Urothelium cell line (cell line): ENCODE measurements at regions not wholly inside any gene's neighbourhood (a gene's known extent, or its start where the extent isn't known, plus 50 kb on each side); places are given as distances from the start of the nearest gene placed in this dataset.

Experiments
- DNase-seq: peaks from one replicate; pipeline ENCODE4 v3.0.0; 2011; ENCODE audit warnings: low spot score, mixed read lengths
- FAIRE-seq: peaks from 2 replicates; lab custom pipeline; 2011; peaks lifted over from hg19 to GRCh38; lab: Jason Lieb, UNC

DNA sequence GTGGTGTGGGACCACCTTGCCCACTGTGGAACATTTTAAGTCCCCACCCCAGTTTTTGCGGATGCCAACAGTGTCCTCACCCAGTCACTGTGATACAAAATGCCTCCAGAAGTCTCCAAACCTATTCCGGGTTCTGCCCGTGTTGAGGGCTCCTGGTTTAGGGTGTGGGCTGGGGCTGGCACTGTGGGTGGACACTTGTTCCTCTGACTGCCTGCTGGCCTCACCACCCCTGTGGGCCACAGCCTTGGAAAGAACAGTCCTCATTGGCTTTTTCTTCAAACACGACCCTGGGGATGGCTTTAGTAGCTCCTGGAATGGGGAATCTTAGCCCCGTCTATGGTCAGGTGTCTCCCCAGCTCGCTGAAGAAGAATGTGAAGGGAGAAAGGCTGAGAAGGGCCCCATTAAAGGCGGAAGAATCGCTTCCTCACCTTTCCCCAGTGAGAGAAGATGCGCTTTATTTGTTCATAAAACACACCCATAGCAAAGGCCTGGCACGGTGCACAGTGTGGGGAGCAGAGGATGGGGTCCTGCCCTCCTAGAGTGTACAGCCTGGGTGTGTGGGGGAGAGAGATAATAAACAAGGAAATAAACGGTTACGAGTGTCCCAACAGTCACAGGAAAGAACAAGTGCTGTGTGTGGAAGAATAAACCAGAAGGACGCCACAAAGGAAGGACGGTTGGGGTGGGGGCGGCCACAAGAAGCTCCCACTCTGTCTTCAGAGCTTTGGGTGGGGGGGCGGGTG lies 56.3 kb upstream of the SLC22A11 start:
- no peak for DNase-seq
- FAIRE-seq, result no peak

DNA sequence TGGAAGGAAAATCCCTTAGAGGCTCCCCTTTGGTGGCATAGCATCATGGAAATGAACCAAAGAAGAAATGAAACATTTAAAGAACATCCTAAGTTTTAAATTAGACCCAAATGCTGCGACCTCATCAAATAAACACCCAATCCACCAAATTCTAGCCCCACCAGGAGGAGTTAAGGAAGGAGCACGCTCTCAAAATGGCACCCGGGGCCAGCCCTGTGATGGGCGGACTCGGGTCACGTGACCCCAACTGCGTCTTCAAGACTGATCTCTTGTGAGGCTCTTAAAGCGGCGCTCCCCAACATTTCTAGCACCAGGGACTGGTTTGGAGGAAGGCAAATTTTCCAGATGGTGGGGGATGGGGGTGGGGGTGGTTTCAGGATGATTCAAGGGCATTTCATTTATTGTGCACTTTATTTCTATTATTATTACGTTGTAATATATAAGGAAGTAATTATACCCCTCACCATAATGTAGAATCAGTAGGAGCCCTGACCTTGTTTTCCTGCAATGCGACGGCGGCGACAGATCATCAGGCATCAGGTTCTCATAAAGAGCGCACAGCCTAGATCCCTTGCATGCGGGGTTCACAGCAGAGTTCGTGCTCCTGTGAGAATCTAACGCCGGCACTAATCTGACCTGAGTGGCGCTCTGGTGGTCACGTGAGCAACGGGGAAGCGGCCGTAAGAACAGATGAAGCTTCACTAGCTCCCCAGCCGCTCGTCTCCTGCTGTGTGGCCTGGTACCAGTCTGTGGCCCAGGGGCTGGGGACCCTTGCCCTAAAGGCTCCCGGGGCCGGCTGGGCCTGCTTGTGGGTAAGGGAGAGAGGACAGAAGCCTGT lies 55.3 kb upstream of the SLC22A11 start:
- peak; percentile 25 for DNase-seq

DNA sequence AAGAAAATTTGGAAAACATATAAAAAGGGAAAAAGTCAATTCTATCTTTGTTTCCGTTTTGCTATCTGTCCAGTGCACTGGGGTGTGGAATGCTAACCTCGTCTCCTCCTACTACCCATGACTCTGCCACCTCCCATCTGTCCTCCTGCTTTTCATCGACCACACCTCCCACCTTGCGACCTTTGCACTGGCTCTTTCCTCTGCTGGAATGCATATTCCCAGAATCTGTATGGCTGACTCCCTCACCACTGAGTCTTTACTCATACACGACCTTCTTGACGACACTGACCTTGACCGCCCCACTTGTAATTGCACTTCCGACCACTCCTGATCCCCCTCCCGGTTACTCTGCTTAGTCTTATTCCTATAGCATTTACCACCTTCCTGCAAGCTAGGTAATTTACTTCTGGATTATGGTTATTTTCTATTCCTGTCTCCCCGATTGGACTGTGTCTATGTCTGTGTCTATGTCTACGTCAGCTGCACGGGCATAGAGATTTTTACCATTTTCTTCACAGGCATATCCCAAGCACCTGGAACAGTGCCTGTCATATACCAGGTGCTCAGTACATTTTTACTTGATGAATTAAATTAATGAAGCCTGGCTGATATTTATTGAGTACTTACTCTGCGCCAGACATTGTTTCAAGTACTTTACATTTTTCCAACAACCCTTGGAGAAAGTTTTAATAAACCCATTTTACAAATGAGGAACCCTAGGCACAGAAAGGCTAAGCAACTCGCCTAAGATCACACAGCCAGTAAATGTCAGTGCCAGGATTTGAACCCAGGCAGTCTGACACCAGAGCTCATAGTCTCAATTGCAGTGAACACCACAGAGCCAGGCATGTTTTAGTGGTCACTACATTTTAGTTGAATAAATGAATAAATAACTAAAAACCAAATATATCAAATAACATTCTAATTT lies 54.0 kb upstream of the SLC22A11 start:
- no peak for FAIRE-seq
- DNase-seq, result no peak

More for the DNA sequence above, 55.3 kb upstream of the SLC22A11 start:
- no peak for FAIRE-seq

DNA sequence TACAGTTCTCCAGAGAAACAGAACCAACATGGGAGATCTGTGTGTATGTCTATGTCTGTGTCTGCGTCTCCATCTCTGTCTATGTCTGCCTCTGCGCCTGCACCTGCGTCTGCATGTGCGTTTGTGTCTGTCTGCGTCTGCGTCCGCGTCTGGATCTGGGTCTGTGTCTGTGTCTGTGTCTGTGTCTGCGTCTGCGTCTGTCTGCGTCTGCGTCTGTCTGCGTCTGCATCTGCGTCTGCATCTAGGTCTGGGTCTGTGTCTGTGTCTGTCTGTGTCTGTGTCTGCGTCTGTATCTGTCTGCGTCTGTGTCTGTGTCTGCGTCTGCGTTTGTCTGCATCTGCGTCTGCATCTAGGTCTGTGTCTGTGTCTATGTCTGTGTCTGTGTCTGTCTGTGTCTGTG lies 53.1 kb upstream of the SLC22A11 start:
- peak; percentile 35 for FAIRE-seq
- no peak for DNase-seq

DNA sequence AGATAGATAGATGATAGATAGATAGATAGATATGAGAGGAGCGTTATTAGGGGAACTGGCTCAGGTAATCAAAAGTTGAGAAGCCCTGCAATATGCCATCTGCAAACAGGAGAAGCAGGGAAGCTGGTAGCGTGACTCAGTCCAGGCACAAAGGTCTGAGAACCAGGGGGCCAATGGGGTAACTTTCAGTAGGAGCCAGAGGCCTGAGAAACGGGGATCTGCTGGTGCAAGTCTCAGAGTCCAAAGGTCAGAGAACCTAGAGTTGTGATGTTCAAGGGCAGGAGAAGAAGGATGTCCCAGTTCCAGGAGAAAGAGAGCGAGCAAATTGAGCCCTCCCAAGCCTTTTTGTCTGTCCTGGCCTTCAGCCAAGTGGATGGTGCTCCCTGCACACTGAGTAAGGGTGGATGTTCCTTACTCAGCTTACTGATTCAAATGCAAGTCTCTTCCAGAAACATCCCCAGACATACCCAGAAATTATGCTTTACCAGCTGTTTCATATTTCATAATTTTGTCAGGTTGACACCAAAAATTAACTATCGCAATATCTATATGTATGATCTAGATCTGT lies 52.5 kb upstream of the SLC22A11 start:
- FAIRE-seq (no peak), DNase-seq (no peak)

DNA sequence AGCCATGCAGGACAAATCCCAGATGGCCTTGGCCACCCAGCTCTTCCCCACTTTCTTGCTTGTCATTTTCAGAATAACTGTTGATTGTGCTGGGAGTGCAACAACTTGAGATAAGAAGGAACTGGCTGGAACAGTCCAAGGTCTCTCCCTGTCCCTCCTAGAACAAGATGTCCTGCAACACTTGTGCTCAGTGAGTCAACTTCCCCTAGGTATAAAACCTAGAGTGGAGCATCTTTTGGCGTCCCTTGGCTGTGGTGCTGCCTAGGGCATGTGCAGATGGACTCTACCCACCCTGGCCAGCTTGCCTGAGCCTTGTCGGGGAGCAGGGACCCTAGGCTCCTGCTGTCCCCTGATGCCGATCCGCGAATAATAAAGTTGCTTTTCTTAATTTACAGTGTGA lies 50.7 kb upstream of the SLC22A11 start:
- no peak for DNase-seq
- no peak for FAIRE-seq
